ENCODE measurements at regions not wholly inside any gene's neighbourhood (a gene's known extent, or its start where the extent isn't known, plus 50 kb on each side); places are given as distances from the start of the nearest gene placed in this dataset.

DNA sequence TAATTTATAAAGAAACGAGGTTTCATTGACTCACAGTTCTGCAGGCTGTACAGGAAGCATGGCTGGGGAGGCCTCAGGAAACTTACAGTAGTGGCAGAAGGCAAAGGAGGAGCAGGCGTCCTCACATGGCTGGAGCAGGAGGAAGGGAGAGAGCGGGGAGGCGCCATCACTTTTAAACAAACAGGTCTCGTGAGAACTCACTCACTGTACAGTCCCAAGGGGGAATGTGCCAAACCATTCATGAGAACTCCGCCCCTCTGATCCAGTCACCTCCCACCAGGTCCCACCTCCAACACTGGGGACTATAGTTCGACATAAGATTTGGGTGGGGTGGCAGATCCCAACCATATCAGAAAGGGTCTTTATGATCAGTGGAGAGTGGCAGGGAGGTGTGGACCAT is 392.4 kb upstream of the TNRC6C start:
- TF ChIP-seq, protein P1, sequence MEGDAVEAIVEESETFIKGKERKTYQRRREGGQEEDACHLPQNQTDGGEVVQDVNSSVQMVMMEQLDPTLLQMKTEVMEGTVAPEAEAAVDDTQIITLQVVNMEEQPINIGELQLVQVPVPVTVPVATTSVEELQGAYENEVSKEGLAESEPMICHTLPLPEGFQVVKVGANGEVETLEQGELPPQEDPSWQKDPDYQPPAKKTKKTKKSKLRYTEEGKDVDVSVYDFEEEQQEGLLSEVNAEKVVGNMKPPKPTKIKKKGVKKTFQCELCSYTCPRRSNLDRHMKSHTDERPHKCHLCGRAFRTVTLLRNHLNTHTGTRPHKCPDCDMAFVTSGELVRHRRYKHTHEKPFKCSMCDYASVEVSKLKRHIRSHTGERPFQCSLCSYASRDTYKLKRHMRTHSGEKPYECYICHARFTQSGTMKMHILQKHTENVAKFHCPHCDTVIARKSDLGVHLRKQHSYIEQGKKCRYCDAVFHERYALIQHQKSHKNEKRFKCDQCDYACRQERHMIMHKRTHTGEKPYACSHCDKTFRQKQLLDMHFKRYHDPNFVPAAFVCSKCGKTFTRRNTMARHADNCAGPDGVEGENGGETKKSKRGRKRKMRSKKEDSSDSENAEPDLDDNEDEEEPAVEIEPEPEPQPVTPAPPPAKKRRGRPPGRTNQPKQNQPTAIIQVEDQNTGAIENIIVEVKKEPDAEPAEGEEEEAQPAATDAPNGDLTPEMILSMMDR (IDR thresholded peaks at IDR 0.05): no peak
- TF ChIP-seq EP300 (IDR thresholded peaks at IDR 0.05) (no peak), POLR2AphosphoS5 (IDR thresholded peaks at IDR 0.05) (no peak), POLR2A (IDR thresholded peaks at IDR 0.05) (no peak)

Measured in stomach (tissue), 4 donors.